ENCODE measurements at regions not wholly inside any gene's neighbourhood (a gene's known extent, or its start where the extent isn't known, plus 50 kb on each side); places are given as distances from the start of the nearest gene placed in this dataset.

- Histone ChIP-seq H2AFZ (ENCODE audit: control insufficient read depth, low read length) (no peak overlapping the region), H3K27me3 (ENCODE audit: control insufficient read depth, extremely low read depth, insufficient read depth, low read length) (peaks cover 20% of the 10 kb centered on the region), H4K20me1 (ENCODE audit: control insufficient read depth, extremely low read depth, insufficient read depth, low read length) (no peaks in the 10 kb centered on the region), H3K36me3 (ENCODE audit: control insufficient read depth in 2 of 2, extremely low read depth in 1 of 2, insufficient read depth in 2 of 2, low read length in 2 of 2) (no peaks in the 10 kb centered on the region), H3K4me1 (ENCODE audit: control insufficient read depth, extremely low read depth, insufficient read depth, low read length) (no peaks in the 10 kb centered on the region), H3K9me1 (ENCODE audit: control insufficient read depth, extremely low read depth, insufficient read depth, low read length) (no peaks in the 10 kb centered on the region), H3K4me2 (ENCODE audit: control insufficient read depth, extremely low read depth, insufficient read depth, low read depth, low read length) (no peak overlapping the region), H3K79me2 (ENCODE audit: control insufficient read depth, insufficient read depth, low read length) (no peaks in the 10 kb centered on the region), H3K9ac (ENCODE audit: control insufficient read depth, extremely low read depth, insufficient read depth, low read length) (no peak overlapping the region), H3K9me3 (ENCODE audit: control insufficient read depth, low read depth, low read length) (no peaks in the 10 kb centered on the region), H3K4me3 (ENCODE audit: control insufficient read depth in 2 of 3, extremely low read depth in 1 of 3, insufficient read depth in 2 of 3, low read depth in 1 of 3, low read length in 3 of 3) (no peak overlapping the region), H3K27ac (ENCODE audit: control insufficient read depth, insufficient read depth, low read length) (no peak overlapping the region)
- TF ChIP-seq EZH2 (IDR thresholded peaks at IDR 0.05; ENCODE audit: low read length) (no peak), CTCF (optimal IDR thresholded peaks at IDR 0.05 in 1 of 3, IDR thresholded peaks at IDR 0.05 in 1 of 3, conservative IDR thresholded peaks at IDR 0.05 in 1 of 3; ENCODE audit: extremely low read depth in 1 of 3, insufficient read depth in 2 of 3, low read length in 3 of 3) (no peak)
- dilution Hi-C loops (cut with MboI; ENCODE audit: extremely low pct_ligation_motif_present, low sequenced_read_pairs) = no loop called here
- no peak for FAIRE-seq
- DNase-seq (ENCODE audit: low read depth, low spot score) = no peak
Measured at GRCh38 chr14:104385111-104385510, 194.5 kb upstream of the C14orf180 start.

- TF ChIP-seq CTCF (optimal IDR thresholded peaks at IDR 0.05 in 1 of 3, IDR thresholded peaks at IDR 0.05 in 1 of 3, conservative IDR thresholded peaks at IDR 0.05 in 1 of 3; ENCODE audit: extremely low read depth in 1 of 3, insufficient read depth in 2 of 3, low read length in 3 of 3) (no peak), EZH2 (IDR thresholded peaks at IDR 0.05; ENCODE audit: low read length) (no peak)
- no peak overlapping the region for H2AFZ ChIP-seq (ENCODE audit: control insufficient read depth, low read length)
- DNase-seq (ENCODE audit: low read depth, low spot score) (no peak), FAIRE-seq (no peak)
- no peaks in the 10 kb centered on the region for H3K36me3 ChIP-seq (ENCODE audit: control insufficient read depth in 2 of 2, extremely low read depth in 1 of 2, insufficient read depth in 2 of 2, low read length in 2 of 2)
- H3K4me1 ChIP-seq (ENCODE audit: control insufficient read depth, extremely low read depth, insufficient read depth, low read length) = no peaks in the 10 kb centered on the region
- no peak overlapping the region for H3K27ac ChIP-seq (ENCODE audit: control insufficient read depth, insufficient read depth, low read length)
- no peaks in the 10 kb centered on the region for H4K20me1 ChIP-seq (ENCODE audit: control insufficient read depth, extremely low read depth, insufficient read depth, low read length)
- no peaks in the 10 kb centered on the region for H3K9me1 ChIP-seq (ENCODE audit: control insufficient read depth, extremely low read depth, insufficient read depth, low read length)
- dilution Hi-C loops (cut with MboI; ENCODE audit: extremely low pct_ligation_motif_present, low sequenced_read_pairs) = no loop called here
- no peak overlapping the region for H3K4me2 ChIP-seq (ENCODE audit: control insufficient read depth, extremely low read depth, insufficient read depth, low read depth, low read length)
- H3K79me2 ChIP-seq (ENCODE audit: control insufficient read depth, insufficient read depth, low read length) = no peaks in the 10 kb centered on the region
- H3K4me3 ChIP-seq (ENCODE audit: control insufficient read depth in 2 of 3, extremely low read depth in 1 of 3, insufficient read depth in 2 of 3, low read depth in 1 of 3, low read length in 3 of 3) = no peak overlapping the region
- H3K27me3 ChIP-seq (ENCODE audit: control insufficient read depth, extremely low read depth, insufficient read depth, low read length) = peaks cover 20% of the 10 kb centered on the region
- H3K9me3 ChIP-seq (ENCODE audit: control insufficient read depth, low read depth, low read length) = no peaks in the 10 kb centered on the region
- no peak overlapping the region for H3K9ac ChIP-seq (ENCODE audit: control insufficient read depth, extremely low read depth, insufficient read depth, low read length)
Measured at GRCh38 chr14:104385531-104386101, 193.9 kb upstream of the C14orf180 start.
